ENCODE measurements at regions not wholly inside any gene's neighbourhood (a gene's known extent, or its start where the extent isn't known, plus 50 kb on each side); places are given as distances from the start of the nearest gene placed in this dataset.
"Not testable (repeated sequence)": the region's sequence is repeated elsewhere in the genome, so short reads cannot be mapped to it uniquely, and the experiment has no call there.

GRCh38 chr4:186859420-186859819 lies 135.8 kb upstream of the FAT1 start:
- WGBS, result 92% methylated on average over 1 of the region's 1 CpG
- Histone ChIP-seq H3K4me3 (no peak overlapping the region), H3K4me1 (no peaks in the 10 kb centered on the region), H3K27ac (no peak overlapping the region), H3K36me3 (no peaks in the 10 kb centered on the region), H3K9me3 (no peaks in the 10 kb centered on the region), H3K27me3 (no peaks in the 10 kb centered on the region)
- no peak for TF ChIP-seq CTCF (IDR thresholded peaks at IDR 0.05)
- no peak for TF ChIP-seq POLR2A (IDR thresholded peaks at IDR 0.05)
- no peak for TF ChIP-seq EP300 (IDR thresholded peaks at IDR 0.05)
- TF ChIP-seq POLR2AphosphoS5 (IDR thresholded peaks at IDR 0.05), result no peak
- no peak for DNase-seq (ENCODE audit: low spot score in 2 of 2)

DNA sequence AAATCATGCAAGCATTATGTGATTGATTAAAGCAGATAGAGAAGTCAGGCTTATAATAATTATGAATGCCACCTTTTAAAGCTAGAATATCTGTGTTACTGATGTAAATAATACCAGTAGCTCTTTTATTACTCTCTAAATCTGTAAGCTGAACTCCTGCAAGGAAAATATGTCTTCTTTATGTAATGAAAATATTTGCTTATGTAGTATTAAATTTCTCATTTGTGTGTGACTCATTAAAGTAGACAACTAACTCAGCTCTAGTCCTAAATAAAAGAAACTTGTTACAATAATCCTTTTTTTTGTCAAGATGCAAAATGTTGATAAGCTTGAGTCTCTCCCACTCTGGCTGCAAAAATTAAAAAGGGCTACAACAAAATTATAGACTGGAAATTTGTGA lies 137.7 kb upstream of the FAT1 start:
- Histone ChIP-seq H3K9me3 (no peaks in the 10 kb centered on the region), H3K36me3 (no peaks in the 10 kb centered on the region), H3K27me3 (no peaks in the 10 kb centered on the region), H3K27ac (no peak overlapping the region), H3K4me3 (no peak overlapping the region), H3K4me1 (no peaks in the 10 kb centered on the region)
- DNase-seq (ENCODE audit: low spot score in 2 of 2), result no peak
- TF ChIP-seq POLR2A (IDR thresholded peaks at IDR 0.05) (no peak), CTCF (IDR thresholded peaks at IDR 0.05) (no peak)

DNA sequence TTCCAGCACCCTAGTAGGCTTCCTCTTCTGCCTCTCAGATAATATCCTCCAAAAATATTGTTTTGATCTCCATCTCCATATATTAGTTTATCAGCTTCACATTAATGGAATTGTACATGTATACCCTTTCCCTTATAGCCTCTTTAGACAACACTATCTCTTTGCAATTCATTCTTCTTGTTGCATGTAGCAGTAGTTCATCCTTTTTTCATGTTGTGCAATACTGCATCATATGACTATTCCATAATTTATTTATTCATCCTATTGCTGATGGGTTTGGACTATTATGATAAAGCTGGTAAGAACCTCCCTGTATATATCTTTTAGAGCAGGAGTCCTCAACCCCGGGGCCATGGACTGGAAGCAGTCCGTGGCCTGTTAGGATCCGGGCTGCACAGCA lies 148.2 kb upstream of the FAT1 start:
- TF ChIP-seq EP300 (IDR thresholded peaks at IDR 0.05) (no peak), CTCF (IDR thresholded peaks at IDR 0.05) (no peak), POLR2AphosphoS5 (IDR thresholded peaks at IDR 0.05) (no peak), POLR2A (IDR thresholded peaks at IDR 0.05) (no peak)
- DNase-seq (ENCODE audit: low spot score in 2 of 2), result no peak
- WGBS, result 90% methylated on average over 3 of the region's 3 CpGs
- H3K27me3 ChIP-seq, result no peaks in the 10 kb centered on the region
- no peak overlapping the region for H3K4me3 ChIP-seq
- no peak overlapping the region for H3K27ac ChIP-seq
- no peaks in the 10 kb centered on the region for H3K36me3 ChIP-seq
- H3K9me3 ChIP-seq, result peaks cover 6% of the 10 kb centered on the region
- no peaks in the 10 kb centered on the region for H3K4me1 ChIP-seq

DNA sequence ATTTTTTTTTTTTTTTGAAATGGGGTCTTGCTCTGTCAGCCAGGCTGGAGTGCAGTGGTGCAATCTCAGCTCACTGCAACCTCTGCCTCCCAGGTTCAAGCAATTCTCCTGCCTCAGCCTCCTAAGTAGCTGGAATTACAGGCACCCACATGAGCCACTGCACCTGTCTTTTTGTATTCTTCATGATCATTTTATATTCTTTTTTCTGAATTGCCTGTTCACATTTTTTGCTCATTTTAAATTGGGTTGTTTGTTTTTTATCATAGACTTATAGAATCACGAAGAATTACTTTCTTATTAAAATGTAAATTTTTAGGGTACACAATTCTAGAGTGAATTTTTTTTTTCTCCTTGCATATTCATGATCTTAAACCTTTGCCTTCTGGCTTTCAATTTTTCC lies 149.4 kb upstream of the FAT1 start:
- not testable (repeated sequence) for H3K27me3 ChIP-seq; H3K9me3 ChIP-seq; H3K36me3 ChIP-seq; DNase-seq (ENCODE audit: low spot score in 2 of 2); H3K4me3 ChIP-seq; H3K27ac ChIP-seq; H3K4me1 ChIP-seq
- WGBS, result 88% methylated on average over 1 of the region's 1 CpG

DNA sequence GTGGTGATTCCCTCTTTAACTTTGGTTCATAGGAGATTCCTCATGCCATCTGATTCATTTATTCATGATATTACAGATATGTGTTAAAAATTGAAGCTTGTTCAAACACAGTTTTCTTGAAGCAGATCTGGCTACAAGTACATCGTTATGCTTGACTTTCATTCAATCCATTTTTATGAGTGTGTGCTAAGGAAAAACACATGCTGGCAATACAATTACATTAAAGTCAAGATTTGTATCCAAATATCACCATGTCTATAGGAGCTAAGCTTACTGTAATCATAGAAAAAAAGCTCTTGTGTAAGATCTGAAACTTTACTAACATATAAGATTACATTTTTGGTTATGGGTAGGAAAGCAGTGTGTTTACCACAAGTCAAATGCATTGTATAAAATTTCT lies 151.8 kb upstream of the FAT1 start:
- TF ChIP-seq POLR2A (IDR thresholded peaks at IDR 0.05), result no peak
- TF ChIP-seq EP300 (IDR thresholded peaks at IDR 0.05), result no peak
- no peak for TF ChIP-seq POLR2AphosphoS5 (IDR thresholded peaks at IDR 0.05)
- TF ChIP-seq CTCF (IDR thresholded peaks at IDR 0.05), result no peak
- Histone ChIP-seq H3K27me3 (no peaks in the 10 kb centered on the region), H3K27ac (no peak overlapping the region), H3K4me3 (no peak overlapping the region), H3K36me3 (no peaks in the 10 kb centered on the region), H3K9me3 (peaks cover 10% of the 10 kb centered on the region), H3K4me1 (no peaks in the 10 kb centered on the region)
- no peak for DNase-seq (ENCODE audit: low spot score in 2 of 2)
- WGBS, result 22% methylated on average over 1 of the region's 1 CpG

- H3K27me3 ChIP-seq, result no peaks in the 10 kb centered on the region
- 84% methylated on average over 6 of the region's 6 CpGs for WGBS
- no peak overlapping the region for H3K4me3 ChIP-seq
- H3K27ac ChIP-seq, result no peak overlapping the region
- H3K4me1 ChIP-seq, result no peaks in the 10 kb centered on the region
- peaks cover 10% of the 10 kb centered on the region for H3K9me3 ChIP-seq
- H3K36me3 ChIP-seq, result no peaks in the 10 kb centered on the region
- no peak for DNase-seq (ENCODE audit: low spot score in 2 of 2)
- TF ChIP-seq EP300 (IDR thresholded peaks at IDR 0.05) (no peak), POLR2A (IDR thresholded peaks at IDR 0.05) (no peak), CTCF (IDR thresholded peaks at IDR 0.05) (no peak), POLR2AphosphoS5 (IDR thresholded peaks at IDR 0.05) (no peak)
Observed at GRCh38 chr4:186876961-186877626, 153.4 kb upstream of the FAT1 start.
